Vagina (tissue), 2 donors: ENCODE measurements at regions not wholly inside any gene's neighbourhood (a gene's known extent, or its start where the extent isn't known, plus 50 kb on each side); places are given as distances from the start of the nearest gene placed in this dataset.

Source experiments
- CTCF ChIP-seq, 3 experiments: fragments of 450-650 bp in 2 of 3; fragments of 200-600 bp in 1 of 3; sonication (generic) in 1 of 3; IDR thresholded peaks; one replicate each; pipeline ENCODE4 v1.5.1; 2017 to 2019; ENCODE audit warnings: antibody characterized with exemption in 3 of 3, mild to moderate bottlenecking in 2 of 3, moderate library complexity in 2 of 3
- POLR2A ChIP-seq, 2 donors: fragments of 450-650 bp; IDR thresholded peaks; one replicate each; pipeline ENCODE4 v1.6.1; 2017; ENCODE audit warnings: antibody characterized with exemption in 2 of 2, mild to moderate bottlenecking in 2 of 2, moderate library complexity in 2 of 2
- POLR2AphosphoS5 ChIP-seq, 2 donors: sonication (generic); formaldehyde crosslinking; IDR thresholded peaks; one replicate each; pipeline ENCODE4 v1.9.0; 2017; ENCODE audit warnings: antibody characterized with exemption in 2 of 2, mild to moderate bottlenecking in 2 of 2, low read depth in 1 of 2; ENCODE audit not compliant: insufficient read depth in 1 of 2

DNA sequence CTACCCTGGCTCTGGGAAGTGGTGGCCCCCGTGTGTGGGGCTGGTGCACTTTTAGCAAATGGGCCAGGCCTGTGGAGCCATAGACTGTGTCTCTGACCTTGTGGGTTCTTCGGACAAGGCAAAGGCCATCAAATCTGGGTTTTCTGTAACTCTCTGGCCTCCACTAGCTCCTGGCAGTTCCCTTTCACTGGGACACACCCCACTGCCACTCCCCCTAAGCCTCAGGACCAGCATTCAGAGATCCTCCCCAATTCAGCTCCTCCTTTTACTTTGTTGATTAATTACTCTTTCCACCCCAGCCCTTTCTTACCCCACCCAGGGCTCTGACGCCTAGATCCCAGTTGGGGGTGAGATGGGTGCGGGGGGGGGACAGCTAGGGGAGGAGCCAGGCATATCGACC lies 53.9 kb upstream of the IRX3 start:
- TF ChIP-seq CTCF (IDR thresholded peaks at IDR 0.05) (no peak), POLR2A (IDR thresholded peaks at IDR 0.05) (no peak), POLR2AphosphoS5 (IDR thresholded peaks at IDR 0.05; ENCODE audit: insufficient read depth in 1 of 2, low read depth in 1 of 2) (no peak)
